Suprapubic skin (tissue), 3 donors: ENCODE measurements at regions not wholly inside any gene's neighbourhood (a gene's known extent, or its start where the extent isn't known, plus 50 kb on each side); places are given as distances from the start of the nearest gene placed in this dataset.
"Not testable (repeated sequence)": the region's sequence is repeated elsewhere in the genome, so short reads cannot be mapped to it uniquely, and the experiment has no call there.

Source experiments
- CTCF ChIP-seq, 2 donors: fragments of 200-600 bp in 1 of 2; fragments of 450-650 bp in 1 of 2; sonication (generic) in 1 of 2; IDR thresholded peaks; one replicate each; pipeline ENCODE4 v1.5.1; 2016 to 2019; ENCODE audit warnings: antibody characterized with exemption in 2 of 2, mild to moderate bottlenecking in 1 of 2, moderate library complexity in 1 of 2
- EP300 ChIP-seq: sonication (generic); formaldehyde crosslinking; IDR thresholded peaks from one replicate; pipeline ENCODE4 v1.6.1; 2017; ENCODE audit warnings: antibody characterized with exemption

GRCh38 chr17:20843799-20844553 lies 198.8 kb downstream of the USP22 start:
- not testable (repeated sequence) for TF ChIP-seq CTCF (IDR thresholded peaks at IDR 0.05); EP300
